HG02588 (cell line): ENCODE measurements at regions not wholly inside any gene's neighbourhood (a gene's known extent, or its start where the extent isn't known, plus 50 kb on each side); places are given as distances from the start of the nearest gene placed in this dataset.
A peak's percentile ranks its signal among the peaks of the same experiment; 100 is the strongest.
"Not testable (repeated sequence)": the region's sequence is repeated elsewhere in the genome, so short reads cannot be mapped to it uniquely, and the experiment has no call there.

ENCODE experiments used
- ATAC-seq: cut with Tn5 transposase; IDR thresholded peaks from one replicate; pipeline ENCODE4 v1.9.1; 2021; ENCODE audit warnings: mild to moderate bottlenecking, moderate library complexity; ENCODE audit not compliant: unreplicated experiment

GRCh38 chr2:87075054-87075790, 53.6 kb upstream of the PLGLB1 start:
- peak; percentile 1 for ATAC-seq

- peak; percentile 29 for ATAC-seq
These were observed 54.2 kb upstream of the PLGLB1 start for GRCh38 chr2:87075791-87076252.

- peak; percentile 90 for ATAC-seq
These were observed 54.8 kb upstream of the PLGLB1 start for GRCh38 chr2:87076253-87077123.

- ATAC-seq, result not testable (repeated sequence)
These were observed 55.4 kb upstream of the PLGLB1 start for GRCh38 chr2:87077124-87077446.

- not testable (repeated sequence) for ATAC-seq
These were observed 60.1 kb upstream of the PLGLB1 start for GRCh38 chr2:87081727-87082126.

- not testable (repeated sequence) for ATAC-seq
These were observed 66.4 kb upstream of the PLGLB1 start for GRCh38 chr2:87088079-87088478.

- ATAC-seq, result not testable (repeated sequence)
These were observed 67.8 kb upstream of the PLGLB1 start for GRCh38 chr2:87089401-87089800.

GRCh38 chr2:87093252-87093651, 71.6 kb upstream of the PLGLB1 start:
- ATAC-seq, result not testable (repeated sequence)

GRCh38 chr2:87093937-87094529, 72.4 kb upstream of the PLGLB1 start:
- not testable (repeated sequence) for ATAC-seq

- not testable (repeated sequence) for ATAC-seq
These were observed 74.2 kb upstream of the PLGLB1 start for GRCh38 chr2:87095804-87096203.

GRCh38 chr2:87128761-87129553, 107.3 kb upstream of the PLGLB1 start:
- ATAC-seq, result not testable (repeated sequence)

GRCh38 chr2:87132577-87132976, 110.9 kb upstream of the PLGLB1 start:
- ATAC-seq, result not testable (repeated sequence)

GRCh38 chr2:87151835-87152493, 130.3 kb upstream of the PLGLB1 start:
- ATAC-seq, result not testable (repeated sequence)

GRCh38 chr2:87174454-87174853, 152.8 kb upstream of the PLGLB1 start:
- ATAC-seq, result not testable (repeated sequence)

GRCh38 chr2:87183373-87183772, 161.7 kb upstream of the PLGLB1 start:
- not testable (repeated sequence) for ATAC-seq

GRCh38 chr2:87184260-87184659, 162.6 kb upstream of the PLGLB1 start:
- ATAC-seq, result not testable (repeated sequence)

GRCh38 chr2:87189214-87189613, 167.6 kb upstream of the PLGLB1 start:
- ATAC-seq, result not testable (repeated sequence)

- ATAC-seq, result peak; percentile 87
These were observed 171.7 kb upstream of the PLGLB1 start for GRCh38 chr2:87193336-87193735.

GRCh38 chr2:87194254-87194999, 172.8 kb upstream of the PLGLB1 start:
- ATAC-seq, result not testable (repeated sequence)
